ENCODE measurements at regions not wholly inside any gene's neighbourhood (a gene's known extent, or its start where the extent isn't known, plus 50 kb on each side); places are given as distances from the start of the nearest gene placed in this dataset.
"Not testable (repeated sequence)": the region's sequence is repeated elsewhere in the genome, so short reads cannot be mapped to it uniquely, and the experiment has no call there.

DNA sequence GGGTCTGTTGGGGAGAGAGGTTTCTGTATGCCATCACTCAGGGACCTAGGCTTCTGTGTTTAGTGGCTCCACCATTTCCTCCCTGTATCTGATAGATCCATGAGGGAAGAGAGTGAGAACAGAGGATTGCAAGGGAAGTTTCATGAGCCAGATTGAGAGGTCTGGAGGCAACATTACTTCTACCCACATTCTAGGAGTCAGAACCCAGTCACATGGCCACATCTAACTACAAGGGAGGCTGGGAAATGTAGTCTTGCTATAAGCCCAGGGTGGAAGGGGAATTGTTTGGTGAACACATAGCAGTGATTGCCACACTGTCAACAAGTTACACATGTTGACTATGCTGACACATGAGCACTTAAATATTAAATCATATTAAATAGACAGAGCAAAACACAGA lies 834.8 kb downstream of the C12orf50 start:
- not testable (repeated sequence) for H3K9me3 Mint-ChIP-seq, H3K4me3 Mint-ChIP-seq, ATAC-seq, H3K27ac Mint-ChIP-seq, H3K27me3 Mint-ChIP-seq, H3K4me1 Mint-ChIP-seq, H3K36me3 Mint-ChIP-seq

DNA sequence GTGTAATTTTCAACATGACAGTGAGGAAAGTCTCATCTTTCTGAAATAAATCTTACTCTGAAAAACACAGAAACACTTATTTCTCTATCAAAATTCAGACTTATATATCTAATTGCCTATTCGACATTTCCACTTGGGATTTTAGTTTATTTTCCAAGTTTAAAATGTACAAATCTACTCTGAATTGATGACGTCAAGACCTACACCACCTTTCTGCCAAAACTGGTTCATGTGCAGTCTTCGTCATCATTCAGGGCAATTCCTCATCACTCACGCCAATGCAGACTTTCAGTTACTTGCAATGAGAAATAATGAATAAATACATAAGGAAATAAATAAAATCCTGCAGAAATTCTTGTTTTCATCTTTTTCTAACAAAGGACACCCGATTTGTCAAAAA lies 843.8 kb downstream of the C12orf50 start:
- no peaks in the 10 kb centered on the region for H3K4me1 Mint-ChIP-seq
- no peaks in the 10 kb centered on the region for H3K27me3 Mint-ChIP-seq
- H3K9me3 Mint-ChIP-seq = no peaks in the 10 kb centered on the region
- H3K36me3 Mint-ChIP-seq = no peaks in the 10 kb centered on the region
- H3K27ac Mint-ChIP-seq = no peak overlapping the region
- ATAC-seq = no peak
- no peak overlapping the region for H3K4me3 Mint-ChIP-seq

DNA sequence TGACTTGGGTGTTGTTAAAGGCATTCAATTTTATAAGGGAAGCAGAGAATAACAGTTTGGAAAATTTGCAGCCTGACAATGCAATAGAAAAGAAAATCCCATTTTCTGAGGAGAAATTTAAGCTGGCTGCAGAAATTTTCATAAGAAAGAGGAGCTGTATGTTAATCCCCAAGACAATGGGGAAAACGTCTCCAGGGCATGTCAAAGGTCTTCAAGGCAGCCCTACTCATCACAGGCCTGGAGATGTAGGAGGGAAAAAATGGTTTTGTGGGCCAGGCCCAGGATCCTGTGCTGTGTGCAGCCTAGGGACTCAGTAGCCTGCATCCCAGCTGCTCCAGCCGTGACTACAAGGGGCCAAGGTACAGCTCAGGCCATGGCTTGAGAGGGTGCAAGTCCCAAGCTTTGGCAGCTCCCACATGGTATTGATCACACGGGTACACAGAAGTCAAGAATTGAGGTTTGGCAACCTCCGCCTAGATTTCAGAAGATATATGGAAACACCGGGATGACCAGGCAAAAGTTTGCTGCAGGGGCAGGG lies 846.4 kb downstream of the C12orf50 start:
- no peak overlapping the region for H3K27ac Mint-ChIP-seq
- H3K27me3 Mint-ChIP-seq = no peaks in the 10 kb centered on the region
- H3K36me3 Mint-ChIP-seq = no peaks in the 10 kb centered on the region
- H3K9me3 Mint-ChIP-seq = no peaks in the 10 kb centered on the region
- H3K4me3 Mint-ChIP-seq = no peak overlapping the region
- ATAC-seq = no peak
- no peaks in the 10 kb centered on the region for H3K4me1 Mint-ChIP-seq

DNA sequence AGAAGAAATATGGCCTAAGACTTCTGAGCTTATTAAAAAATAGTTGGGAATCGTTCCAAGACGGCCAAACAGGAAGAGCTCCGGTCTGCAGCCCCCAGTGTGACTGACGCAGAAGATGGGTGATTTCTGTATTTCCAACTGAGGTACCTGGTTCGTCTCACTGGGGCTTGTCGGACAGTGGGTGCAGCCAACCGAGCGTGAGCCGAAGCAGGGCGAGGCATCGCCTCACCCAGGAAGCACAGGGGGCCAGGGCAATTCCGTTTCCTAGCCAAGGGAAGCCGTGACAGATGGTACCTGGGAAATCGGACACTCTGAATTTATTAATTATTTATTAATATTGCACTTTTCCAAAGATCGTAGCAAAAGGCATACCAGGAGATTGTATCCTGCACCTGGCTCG lies 857.8 kb downstream of the C12orf50 start:
- Mint-ChIP-seq H3K4me1 (no peaks in the 10 kb centered on the region), H3K36me3 (no peaks in the 10 kb centered on the region), H3K9me3 (peaks cover 4% of the 10 kb centered on the region), H3K27ac (no peak overlapping the region), H3K27me3 (no peaks in the 10 kb centered on the region), H3K4me3 (no peak overlapping the region)
- ATAC-seq = no peak

DNA sequence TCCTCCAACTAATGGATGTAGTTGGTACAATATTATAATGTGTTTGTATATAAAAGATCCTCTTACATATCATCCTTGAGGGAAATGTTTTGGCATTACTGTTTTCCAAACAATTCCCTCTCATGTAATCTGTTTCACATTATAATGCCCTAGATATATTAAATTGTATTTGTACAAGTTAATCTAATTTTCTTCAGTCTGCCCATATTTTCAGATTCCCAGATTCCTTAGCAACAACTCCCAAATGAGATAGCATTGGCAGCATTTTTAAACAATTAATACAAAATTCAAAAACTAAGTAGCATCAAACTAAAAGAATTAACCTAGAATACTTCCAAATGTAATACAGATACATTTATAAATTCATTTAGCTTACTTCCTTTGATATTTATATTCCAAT lies 860.2 kb downstream of the C12orf50 start:
- ATAC-seq = no peak
- H3K27ac Mint-ChIP-seq = no peak overlapping the region
- no peaks in the 10 kb centered on the region for H3K27me3 Mint-ChIP-seq
- peaks cover 12% of the 10 kb centered on the region for H3K9me3 Mint-ChIP-seq
- H3K36me3 Mint-ChIP-seq = no peaks in the 10 kb centered on the region
- no peaks in the 10 kb centered on the region for H3K4me1 Mint-ChIP-seq
- no peak overlapping the region for H3K4me3 Mint-ChIP-seq

DNA sequence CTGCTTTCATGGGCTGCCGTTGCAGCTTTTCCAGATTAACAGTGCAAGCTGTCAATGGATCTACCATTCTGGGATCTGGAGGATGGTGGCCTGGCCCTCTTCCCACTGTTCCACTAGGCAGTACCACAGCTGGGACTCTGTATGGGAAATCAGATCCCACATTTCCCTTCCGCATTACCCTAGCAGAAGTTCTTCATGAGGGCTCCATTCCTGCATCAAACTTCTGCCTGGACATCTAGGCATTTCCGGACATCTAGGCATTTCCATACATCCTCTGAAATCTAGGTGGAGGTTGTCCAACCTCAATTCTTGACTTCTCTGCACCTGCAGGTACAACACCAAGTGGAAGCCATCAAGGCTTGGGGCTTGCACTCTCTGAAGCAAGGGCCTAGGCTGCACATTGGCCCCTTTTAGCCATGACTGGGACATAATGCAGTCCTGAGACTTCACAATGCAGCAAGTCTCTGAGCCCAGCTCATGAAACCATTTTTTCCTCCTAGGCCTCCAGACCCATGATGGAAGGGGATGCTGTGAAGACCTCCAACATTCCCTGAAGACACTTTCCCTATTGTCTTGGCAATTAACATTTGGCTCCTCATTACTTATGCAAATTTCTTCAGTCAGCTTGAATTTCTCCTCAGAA lies 863.3 kb downstream of the C12orf50 start:
- no peaks in the 10 kb centered on the region for H3K36me3 Mint-ChIP-seq
- H3K4me3 Mint-ChIP-seq = no peak overlapping the region
- H3K27me3 Mint-ChIP-seq = no peaks in the 10 kb centered on the region
- H3K27ac Mint-ChIP-seq = no peak overlapping the region
- H3K4me1 Mint-ChIP-seq = no peaks in the 10 kb centered on the region
- ATAC-seq = no peak
- peaks cover 13% of the 10 kb centered on the region for H3K9me3 Mint-ChIP-seq

DNA sequence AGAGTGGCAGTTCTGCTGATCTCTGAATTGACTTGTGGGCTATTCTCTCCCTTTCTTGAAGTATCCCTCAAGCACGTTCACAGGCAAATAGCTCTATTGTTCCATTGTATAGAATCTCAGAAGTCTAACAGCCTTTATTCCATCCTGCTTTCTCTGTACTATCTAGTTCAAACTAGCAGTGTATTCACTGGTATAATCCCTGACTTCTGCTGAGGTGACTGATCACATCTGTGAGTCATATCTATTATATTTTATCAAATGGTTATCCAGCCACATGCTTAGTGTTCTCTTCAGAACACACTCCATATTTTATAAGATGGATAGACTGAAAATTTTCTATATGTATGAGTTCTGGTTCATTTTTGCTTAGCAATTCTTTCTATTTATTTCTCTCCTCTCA lies 866.1 kb downstream of the C12orf50 start:
- Mint-ChIP-seq H3K9me3 (peaks cover 13% of the 10 kb centered on the region), H3K4me3 (no peak overlapping the region), H3K36me3 (no peaks in the 10 kb centered on the region), H3K4me1 (no peaks in the 10 kb centered on the region), H3K27ac (no peak overlapping the region), H3K27me3 (no peaks in the 10 kb centered on the region)
- no peak for ATAC-seq

DNA sequence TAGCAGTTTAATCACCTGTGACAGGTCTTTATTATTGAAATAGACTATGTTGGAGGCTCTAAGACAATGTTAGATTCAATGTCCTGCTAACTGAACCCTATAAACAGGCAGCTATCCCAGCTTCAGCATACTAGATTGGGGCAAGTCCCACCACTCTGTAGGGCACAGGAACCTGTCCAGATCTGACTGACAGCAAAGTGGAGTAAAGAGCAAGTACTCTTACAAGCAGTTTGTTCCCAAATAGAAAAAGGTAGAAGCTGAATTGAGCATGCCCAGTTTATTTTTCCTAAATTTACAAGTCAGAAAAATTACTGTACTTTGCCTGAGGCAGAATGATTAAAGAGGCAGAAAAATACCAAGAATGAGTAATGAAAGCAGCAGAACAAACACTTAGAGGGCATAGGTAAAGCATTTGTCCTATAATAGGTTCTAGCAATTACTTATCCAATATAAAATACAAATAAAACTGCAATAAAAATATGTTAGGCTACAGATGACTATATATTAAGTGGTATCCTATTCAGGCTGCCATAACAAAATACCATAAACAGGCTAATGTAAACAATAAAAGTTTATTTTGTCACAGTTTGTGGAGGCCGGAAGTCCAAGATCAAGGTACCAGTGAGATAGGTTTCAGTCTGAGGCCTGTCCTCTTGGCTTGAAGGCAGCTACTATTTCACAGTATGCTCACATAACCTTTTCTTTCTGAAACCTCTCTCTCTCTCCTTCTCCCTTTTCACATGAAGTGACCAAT lies 868.2 kb downstream of the C12orf50 start:
- Mint-ChIP-seq H3K4me3 (no peak overlapping the region), H3K36me3 (no peaks in the 10 kb centered on the region), H3K4me1 (no peaks in the 10 kb centered on the region), H3K27me3 (no peaks in the 10 kb centered on the region), H3K9me3 (peaks cover 13% of the 10 kb centered on the region), H3K27ac (no peak overlapping the region)
- ATAC-seq = no peak

DNA sequence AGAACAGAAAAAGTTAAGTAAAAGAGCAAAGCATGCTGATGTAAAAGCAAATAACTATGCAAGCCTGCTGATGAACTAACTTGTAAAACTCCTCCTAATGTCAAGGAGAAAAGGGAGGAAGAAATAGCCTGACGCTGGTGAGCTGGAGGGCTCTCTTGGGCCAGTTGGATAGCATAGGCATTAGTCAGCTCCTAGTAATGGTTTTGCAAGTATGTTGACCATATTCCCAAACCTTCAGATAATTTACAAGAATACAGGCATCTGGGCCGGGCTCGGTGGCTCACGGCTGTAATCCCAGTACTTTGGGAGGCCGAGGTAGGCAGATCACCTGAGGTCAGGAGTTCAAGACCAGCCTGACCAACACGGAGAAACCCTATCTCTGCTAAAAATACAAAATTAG lies 871.4 kb downstream of the C12orf50 start:
- Mint-ChIP-seq H3K4me3 (no peak overlapping the region), H3K27me3 (no peaks in the 10 kb centered on the region), H3K9me3 (no peaks in the 10 kb centered on the region), H3K36me3 (no peaks in the 10 kb centered on the region), H3K27ac (no peak overlapping the region), H3K4me1 (no peaks in the 10 kb centered on the region)
- no peak for ATAC-seq

DNA sequence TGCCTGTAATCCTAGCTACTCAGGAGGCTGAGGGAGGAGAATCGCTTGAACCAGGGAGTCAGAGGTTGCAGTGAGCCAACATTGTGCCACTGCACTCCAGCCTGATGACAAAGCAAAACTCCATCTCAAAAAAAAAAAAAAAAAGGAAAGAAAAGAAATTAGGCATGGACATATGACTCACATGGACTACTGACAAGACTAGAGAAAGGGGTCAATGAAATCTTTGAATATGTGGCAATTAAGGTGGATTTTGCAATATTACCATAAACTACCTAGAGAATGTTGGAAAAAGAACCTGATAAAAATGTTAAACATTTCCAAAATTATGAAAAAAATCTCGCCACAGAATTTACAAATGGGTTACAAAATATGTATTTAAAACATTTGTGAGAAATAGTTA lies 873.6 kb downstream of the C12orf50 start:
- Mint-ChIP-seq H3K27me3 (no peaks in the 10 kb centered on the region), H3K9me3 (no peaks in the 10 kb centered on the region), H3K36me3 (no peaks in the 10 kb centered on the region), H3K27ac (no peak overlapping the region), H3K4me1 (no peaks in the 10 kb centered on the region), H3K4me3 (no peak overlapping the region)
- no peak for ATAC-seq

DNA sequence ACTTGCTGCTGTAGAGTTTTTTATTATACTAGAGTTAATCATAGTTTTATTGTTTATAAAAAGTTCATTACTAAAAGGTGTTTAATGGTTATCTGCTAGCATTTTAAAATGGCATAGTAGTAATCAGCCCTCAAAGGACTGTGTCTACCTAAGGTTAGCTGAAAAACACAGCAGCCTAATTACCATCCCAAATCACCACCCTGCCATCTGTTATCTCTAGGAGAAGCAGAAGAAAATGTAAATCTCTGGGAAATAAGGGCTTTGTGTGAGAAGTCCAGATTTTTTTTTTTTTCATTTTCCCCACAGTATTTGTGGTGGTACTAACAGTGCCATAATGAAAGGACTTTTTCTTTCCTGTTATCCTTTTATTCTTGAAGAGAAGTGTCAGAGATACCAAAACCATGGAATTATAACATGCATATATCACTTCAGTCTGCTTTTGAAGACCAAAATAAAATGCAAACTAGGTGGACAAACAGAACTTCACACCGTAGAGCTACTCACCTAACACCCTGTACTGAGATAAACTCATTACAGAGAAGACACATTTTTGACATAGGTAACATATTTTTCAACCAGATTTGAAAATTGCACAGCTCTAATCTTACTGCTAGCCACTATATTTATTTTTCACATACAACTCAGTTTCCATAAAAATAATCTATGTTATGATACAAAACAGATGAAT lies 876.2 kb downstream of the C12orf50 start:
- Mint-ChIP-seq H3K27ac (no peak overlapping the region), H3K4me3 (no peak overlapping the region), H3K9me3 (peaks cover 9% of the 10 kb centered on the region)

DNA sequence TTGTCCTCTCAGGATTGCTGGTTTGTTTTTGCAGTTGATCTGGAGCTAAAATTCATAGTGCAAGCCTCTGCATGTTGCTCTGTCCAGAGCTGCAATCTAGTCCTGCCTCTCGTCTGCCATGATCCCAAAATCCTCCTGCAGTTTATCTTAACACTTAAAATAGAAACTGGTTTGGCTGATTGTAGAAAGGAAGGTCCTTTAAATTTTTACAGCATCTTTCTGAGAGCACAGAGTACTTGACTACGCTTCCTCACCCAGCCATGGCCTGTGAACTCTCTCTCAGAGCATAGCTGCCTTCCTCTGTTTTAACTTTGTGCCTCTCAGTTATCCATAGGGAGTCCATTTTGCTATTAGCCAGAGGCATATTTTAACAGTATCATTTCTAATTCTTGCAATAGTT lies 877.1 kb downstream of the C12orf50 start:
- no peak for ATAC-seq
- H3K9me3 Mint-ChIP-seq = peaks cover 9% of the 10 kb centered on the region
- no peaks in the 10 kb centered on the region for H3K4me1 Mint-ChIP-seq
- H3K27me3 Mint-ChIP-seq = no peaks in the 10 kb centered on the region
- H3K36me3 Mint-ChIP-seq = no peaks in the 10 kb centered on the region
- H3K27ac Mint-ChIP-seq = no peak overlapping the region
- H3K4me3 Mint-ChIP-seq = no peak overlapping the region

More for the DNA sequence above, 876.2 kb downstream of the C12orf50 start:
- Mint-ChIP-seq H3K27me3 (no peaks in the 10 kb centered on the region), H3K36me3 (no peaks in the 10 kb centered on the region), H3K4me1 (no peaks in the 10 kb centered on the region)
- no peak for ATAC-seq

DNA sequence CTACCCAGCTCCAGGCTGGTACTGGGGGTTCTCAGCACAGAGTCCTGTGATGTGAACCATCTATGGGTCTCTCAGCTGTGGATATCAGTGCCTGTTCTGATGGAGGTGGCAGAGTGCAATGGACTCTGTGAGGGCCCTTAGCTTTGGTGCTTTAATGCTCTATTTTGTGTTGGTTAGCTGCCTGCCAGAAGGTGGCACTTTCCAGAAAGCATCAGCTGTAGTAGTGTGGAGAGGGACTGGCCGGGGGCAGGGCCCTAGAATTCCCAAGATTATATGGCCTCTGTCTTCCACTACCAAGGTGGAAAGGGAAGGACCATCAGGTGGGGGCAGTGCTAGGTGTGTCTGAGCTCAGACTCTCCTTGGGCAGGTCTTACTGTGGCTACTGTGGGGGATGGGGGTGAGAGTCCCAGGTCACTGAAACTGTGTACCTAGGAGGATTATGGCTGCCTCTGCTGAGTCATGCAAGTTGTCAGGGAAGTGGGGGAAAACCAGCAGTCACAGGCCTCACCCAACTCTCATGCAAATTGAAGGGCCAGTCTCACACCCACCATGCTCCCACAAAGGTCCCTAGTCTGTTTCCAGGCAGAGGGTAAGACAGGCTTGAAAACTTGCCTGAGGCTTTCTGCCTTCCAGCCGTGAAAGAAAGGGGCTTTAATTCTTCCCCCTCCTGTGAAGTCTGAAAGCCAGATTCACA lies 878.1 kb downstream of the C12orf50 start:
- Mint-ChIP-seq H3K36me3 (no peaks in the 10 kb centered on the region), H3K27me3 (no peaks in the 10 kb centered on the region), H3K9me3 (peaks cover 9% of the 10 kb centered on the region), H3K4me1 (no peaks in the 10 kb centered on the region), H3K4me3 (no peak overlapping the region), H3K27ac (no peak overlapping the region)
- no peak for ATAC-seq

DNA sequence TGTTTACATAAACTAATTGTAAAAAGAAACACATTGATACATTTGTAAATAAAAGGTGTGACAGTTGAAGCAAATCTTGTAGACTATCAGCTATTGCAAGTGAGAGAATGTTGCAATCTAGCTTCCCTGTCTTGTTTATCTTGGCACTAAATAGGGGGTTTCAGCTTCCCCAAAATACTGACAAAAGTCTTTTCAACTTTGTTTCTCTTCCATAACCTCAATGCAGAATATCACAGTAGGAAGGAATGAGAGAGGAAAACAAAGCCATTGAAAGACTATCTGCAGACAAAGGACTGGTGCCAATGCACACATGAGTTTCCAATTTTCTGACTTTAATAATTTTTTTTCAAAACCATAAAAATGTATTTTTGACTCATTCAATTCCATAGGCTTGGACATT lies 886.2 kb upstream of the MGAT4C start:
- Mint-ChIP-seq H3K9me3 (no peaks in the 10 kb centered on the region), H3K27ac (no peak overlapping the region), H3K4me3 (no peak overlapping the region), H3K4me1 (no peaks in the 10 kb centered on the region), H3K27me3 (no peaks in the 10 kb centered on the region), H3K36me3 (no peaks in the 10 kb centered on the region)
- ATAC-seq = no peak

DNA sequence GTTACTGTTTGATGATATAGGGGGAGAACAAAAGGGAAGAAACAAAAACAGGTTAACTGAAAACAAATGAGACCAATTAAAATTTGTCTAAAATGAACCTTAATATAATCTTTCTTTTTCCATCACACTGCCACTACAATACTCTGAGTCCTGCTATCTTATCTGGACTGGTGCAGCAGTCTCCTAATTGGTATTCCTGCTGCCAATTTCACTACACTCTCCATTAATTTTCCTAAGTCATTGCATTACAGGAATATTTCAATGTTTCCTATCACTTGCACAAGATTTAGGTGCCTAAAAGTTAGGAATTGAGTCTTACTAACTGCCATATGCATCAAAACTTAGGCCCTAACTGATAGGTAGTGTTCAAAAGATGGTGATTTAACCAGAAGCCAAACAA lies 884.9 kb upstream of the MGAT4C start:
- Mint-ChIP-seq H3K27me3 (no peaks in the 10 kb centered on the region), H3K9me3 (no peaks in the 10 kb centered on the region), H3K36me3 (no peaks in the 10 kb centered on the region), H3K4me1 (no peaks in the 10 kb centered on the region), H3K27ac (no peak overlapping the region), H3K4me3 (no peak overlapping the region)
- ATAC-seq = no peak
